HCT116 (cell line): ENCODE measurements at regions not wholly inside any gene's neighbourhood (a gene's known extent, or its start where the extent isn't known, plus 50 kb on each side); places are given as distances from the start of the nearest gene placed in this dataset.

Source experiments
- ATAC-seq: fragments of 200-7000 bp; cut with Tn5 transposase; 2 replicates; pipeline ENCODE4 v1.9.1; 2020; ENCODE audit warnings: mild to moderate bottlenecking, moderate library complexity
- BruUV-seq: library from RNA; stranded (reverse); fragments of 400-500 nt; replicated peaks from 2 replicates; lab custom pipeline; 2021; lab: Mats Ljungman, UMichigan
- CTCF ChIA-PET: fragments of 300-600 bp; sonication (Branson Sonifier 250); formaldehyde crosslinking; loops from one replicate; lab custom pipeline; 2021; ENCODE audit warnings: antibody characterized with exemption; lab: Charles Lee
- POLR2A ChIA-PET: fragments of 300-600, 350-600 bp; sonication (Branson Sonifier 250); formaldehyde crosslinking; loops from one replicate; lab custom pipeline; 2021; ENCODE audit warnings: antibody characterized with exemption; lab: Charles Lee
- RAD21 ChIA-PET, 2 experiments: fragments of 300-600 bp; sonication (Branson Sonifier 250); formaldehyde crosslinking; loops; one replicate each; lab custom pipeline; 2023; ENCODE audit warnings: low total read pairs in 2 of 2; ENCODE audit not compliant: uncharacterized antibody in 2 of 2, unreplicated experiment in 2 of 2, low non-redundant PET in 1 of 2; lab: Charles Lee
- DNase-seq: peaks from one replicate; pipeline ENCODE4 v3.0.0-alpha.2; 2010; ENCODE audit warnings: low read depth, low spot score
- H2AFZ ChIP-seq: fragments of 200-600 bp; shearing (Covaris generic), sonication (generic); 2 replicates; pipeline ENCODE4 v1.6.1; 2017; ENCODE audit warnings: low read depth, mixed run types, mixed read lengths, antibody characterized with exemption, low read length; ENCODE audit not compliant: poor library complexity, severe bottlenecking
- H3K27ac ChIP-seq: 2 replicates; pipeline ENCODE4 v1.5.1; 2012; ENCODE audit warnings: low read depth, low read length
- H3K27me3 ChIP-seq: fragments of 200-600 bp; sonication (generic); 2 replicates; pipeline ENCODE4 v1.6.1; 2016; ENCODE audit warnings: mixed run types, low read length, mixed read lengths; ENCODE audit not compliant: insufficient read depth
- H3K36me3 ChIP-seq, 2 experiments: fragments of 200-500 bp in 1 of 2; fragments of 200-600 bp in 1 of 2; sonication (Bioruptor generic) in 1 of 2; sonication (generic) in 1 of 2; 2 replicates each; pipeline versions ENCODE4 v1.5.1 to v1.6.1; 2014 to 2016; ENCODE audit warnings: low read length in 2 of 2, inconsistent platforms in 1 of 2, mixed read lengths in 1 of 2, mixed run types in 1 of 2; ENCODE audit not compliant: insufficient read depth in 2 of 2, control insufficient read depth in 1 of 2
- H3K4me1 ChIP-seq, 2 experiments: fragments of 200-600 bp in 1 of 2; sonication (generic) in 1 of 2; 2 replicates each; pipeline versions ENCODE4 v1.5.1 to v1.6.1; 2012 to 2017; ENCODE audit warnings: low read length in 2 of 2, inconsistent platforms in 1 of 2, mild to moderate bottlenecking in 1 of 2, mixed read lengths in 1 of 2, mixed run types in 1 of 2, moderate library complexity in 1 of 2; ENCODE audit not compliant: insufficient read depth in 2 of 2, control insufficient read depth in 1 of 2
- H3K4me2 ChIP-seq: fragments of 200-600 bp; sonication (generic); 2 replicates; pipeline ENCODE4 v1.6.1; 2017; ENCODE audit warnings: mixed run types, low read length, mixed read lengths
- H3K4me3 ChIP-seq, 2 experiments: fragments of 200-600 bp in 1 of 2; sonication (generic) in 1 of 2; replicated peaks in 1 of 2; 2 replicates each; pipeline ENCODE4 v1.5.1; 2011 to 2016; ENCODE audit warnings: low read length in 2 of 2, control low read depth in 1 of 2, low read depth in 1 of 2, mild to moderate bottlenecking in 1 of 2, mixed read lengths in 1 of 2, mixed run types in 1 of 2
- H3K79me2 ChIP-seq: fragments of 200-600 bp; sonication (generic); 2 replicates; pipeline ENCODE4 v1.6.1; 2017; ENCODE audit warnings: mild to moderate bottlenecking, mixed run types, low read length, moderate library complexity, mixed read lengths; ENCODE audit not compliant: insufficient read depth
- H3K9ac ChIP-seq: fragments of 200-600 bp; sonication (generic); 2 replicates; pipeline ENCODE4 v1.6.1; 2016; ENCODE audit warnings: low read length, mixed read lengths
- H3K9me2 ChIP-seq: fragments of 200-600 bp; sonication (generic), shearing (Covaris generic); 2 replicates; pipeline ENCODE4 v1.6.1; 2017; ENCODE audit warnings: mixed run types, mild to moderate bottlenecking, moderate library complexity; ENCODE audit not compliant: insufficient read depth
- H3K9me3 ChIP-seq, 2 experiments: fragments of 200-500 bp in 1 of 2; fragments of 200-600 bp in 1 of 2; sonication (Bioruptor generic) in 1 of 2; sonication (generic) in 1 of 2; 2 replicates each; pipeline ENCODE4 v1.6.1; 2014 to 2017; ENCODE audit warnings: low read length in 2 of 2, mixed read lengths in 2 of 2, inconsistent platforms in 1 of 2, low read depth in 1 of 2, mild to moderate bottlenecking in 1 of 2, mixed run types in 1 of 2, moderate library complexity in 1 of 2; ENCODE audit not compliant: control insufficient read depth in 1 of 2, insufficient read depth in 1 of 2
- H4K20me1 ChIP-seq: fragments of 200-600 bp; sonication (generic), shearing (Covaris generic); 2 replicates; pipeline ENCODE4 v1.6.1; 2017; ENCODE audit warnings: mixed run types, mild to moderate bottlenecking, moderate library complexity; ENCODE audit not compliant: insufficient read depth
- ATF3 ChIP-seq: IDR thresholded peaks from 2 replicates; pipeline ENCODE4 v1.6.1; 2012
- EGR1 ChIP-seq: IDR thresholded peaks from 2 replicates; pipeline ENCODE4 v1.6.1; 2012; ENCODE audit warnings: low read depth
- ELF1 ChIP-seq: IDR thresholded peaks from 2 replicates; pipeline ENCODE4 v1.6.1; 2012; ENCODE audit warnings: low read depth, borderline replicate concordance
- EZH2 ChIP-seq: fragments of 200-600 bp; sonication (generic); IDR thresholded peaks from 2 replicates; pipeline ENCODE4 v1.6.1; 2017; ENCODE audit warnings: antibody characterized with exemption, mixed run types
- FOSL1 ChIP-seq: IDR thresholded peaks from 2 replicates; pipeline ENCODE4 v1.6.1; 2012; ENCODE audit warnings: low read depth
- POLR2A ChIP-seq: IDR thresholded peaks from 2 replicates; pipeline ENCODE4 v1.7.0; 2011; ENCODE audit warnings: borderline replicate concordance; ENCODE audit not compliant: insufficient read depth, insufficient read length; ENCODE audit errors: extremely low read depth
- REST ChIP-seq: IDR thresholded peaks from 2 replicates; pipeline ENCODE4 v1.6.1; 2012; ENCODE audit warnings: low read depth
- SIN3A ChIP-seq: IDR thresholded peaks from 2 replicates; pipeline ENCODE4 v1.6.1; 2012; ENCODE audit warnings: low read depth
- ZBTB33 ChIP-seq: IDR thresholded peaks from 2 replicates; pipeline ENCODE4 v1.6.1; 2011; ENCODE audit warnings: mild to moderate bottlenecking, low read length, moderate library complexity; ENCODE audit not compliant: insufficient replicate concordance; ENCODE audit errors: extremely low read depth
- intact Hi-C: fragments of 100-400 bp; cut with micrococcal nuclease; formaldehyde crosslinking; loops from 2 replicates; pipeline ENCODE4 v1.10.0; 2022

DNA sequence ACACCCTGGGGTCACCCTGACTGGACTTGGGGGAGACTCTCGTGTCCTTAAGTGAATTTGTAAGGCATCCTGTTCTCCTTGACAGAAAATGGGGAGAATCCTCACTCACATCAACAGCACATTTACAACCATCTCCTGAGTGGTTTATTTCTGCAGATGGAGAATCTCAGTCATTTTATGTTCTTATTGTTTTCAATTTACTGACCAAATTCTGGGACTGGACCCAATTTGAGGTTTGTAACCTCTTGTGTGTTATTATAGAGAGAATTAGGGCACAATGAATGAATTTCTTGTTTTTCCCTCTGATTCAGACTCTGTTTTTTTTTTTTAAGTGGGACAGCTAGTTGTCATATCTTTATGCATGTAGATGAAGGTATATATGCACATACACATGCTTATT lies 104.9 kb downstream of the ADAMTS15 start (continued):
- TF ChIP-seq EZH2, result no peak

GRCh38 chr11:130554241-130555055 lies 106.0 kb downstream of the ADAMTS15 start:
- no peaks in the 10 kb centered on the region for H3K79me2 ChIP-seq
- intact Hi-C loops, result no loop called here
- TF ChIP-seq EZH2 (no peak), ZBTB33 (no peak), FOSL1 (no peak), ATF3 (no peak), REST (no peak), EGR1 (no peak), ELF1 (no peak), SIN3A (no peak), POLR2A (no peak)
- TF ChIP-seq, all 23 proteins: peak for 0
- ChIA-PET CTCF (no interaction called here), RAD21 (no interaction called here), POLR2A (no interaction called here)
- Histone ChIP-seq H2AFZ (no peak overlapping the region), H4K20me1 (no peaks in the 10 kb centered on the region), H3K4me3 (no peak overlapping the region), H3K27me3 (peaks cover 22% of the 10 kb centered on the region; the same call in 1 of the 2 replicates), H3K9ac (no peak overlapping the region), H3K4me2 (no peak overlapping the region), H3K27ac (no peak overlapping the region), H3K4me1 (no peaks in the 10 kb centered on the region), H3K36me3 (no peaks in the 10 kb centered on the region), H3K9me3 (no peaks in the 10 kb centered on the region), H3K9me2 (no peaks in the 10 kb centered on the region)
- ATAC-seq (no peak), DNase-seq (no peak)
- BruUV-seq, result no TSS peak
